Tibial nerve (tissue), 4 donors: ENCODE measurements at regions not wholly inside any gene's neighbourhood (a gene's known extent, or its start where the extent isn't known, plus 50 kb on each side); places are given as distances from the start of the nearest gene placed in this dataset.

ENCODE experiments used
- DNase-seq, 2 donors: peaks; one replicate each; pipeline ENCODE4 v3.0.0-alpha.2; 2019; ENCODE audit warnings: low spot score in 2 of 2
- H3K27ac ChIP-seq, 4 donors: fragments of 200-600 bp; sonication (generic) in 3 of 4; one replicate each; pipeline ENCODE4 v1.5.1; 2017 to 2019; ENCODE audit warnings: mild to moderate bottlenecking in 1 of 4
- H3K27me3 ChIP-seq, 2 donors: fragments of 200-600 bp; sonication (generic) in 1 of 2; one replicate each; pipeline versions ENCODE4 v1.5.1 to v1.6.0; 2017 to 2019
- H3K36me3 ChIP-seq, 3 donors: fragments of 200-600 bp; sonication (generic); one replicate each; pipeline ENCODE4 v1.5.1; 2018 to 2019
- H3K4me1 ChIP-seq, 4 donors: fragments of 200-600 bp; sonication (generic) in 3 of 4; one replicate each; pipeline ENCODE4 v1.5.1; 2017 to 2019
- H3K4me3 ChIP-seq, 4 donors: fragments of 200-600 bp; sonication (generic) in 3 of 4; one replicate each; pipeline ENCODE4 v1.5.1; 2017 to 2019; ENCODE audit warnings: mild to moderate bottlenecking in 1 of 4, moderate library complexity in 1 of 4
- H3K9me3 ChIP-seq, 4 donors: fragments of 200-600 bp; sonication (generic) in 3 of 4; one replicate each; pipeline ENCODE4 v1.5.1; 2017 to 2019
- CTCF ChIP-seq, 5 experiments: fragments of 200-600 bp in 3 of 5; fragments of 450-650 bp in 2 of 5; sonication (generic) in 3 of 5; IDR thresholded peaks; one replicate each; pipeline ENCODE4 v1.5.1; 2016 to 2019; ENCODE audit warnings: antibody characterized with exemption in 5 of 5, mild to moderate bottlenecking in 3 of 5, moderate library complexity in 2 of 5
- EP300 ChIP-seq, 2 donors: sonication (generic); formaldehyde crosslinking; IDR thresholded peaks; one replicate each; pipeline ENCODE4 v1.6.1; 2017; ENCODE audit warnings: antibody characterized with exemption in 2 of 2, mild to moderate bottlenecking in 1 of 2
- POLR2A ChIP-seq, 2 donors: fragments of 450-650 bp; IDR thresholded peaks; one replicate each; pipeline ENCODE4 v1.6.1; 2017; ENCODE audit warnings: antibody characterized with exemption in 2 of 2, mild to moderate bottlenecking in 2 of 2, moderate library complexity in 2 of 2
- WGBS, 2 donors: methylation state at CpG; one replicate each; pipeline ENCODE4 v1.1.5; 2018; 5-methylcytosine and 5-hydroxymethylcytosine counted together

GRCh38 chr9:2962471-2963172 lies 118.7 kb upstream of the PUM3 start:
- H3K4me3 ChIP-seq = no peak overlapping the region
- H3K9me3 ChIP-seq = no peaks in the 10 kb centered on the region
- H3K27me3 ChIP-seq = no peaks in the 10 kb centered on the region
- DNase-seq = no peak
- WGBS, 2 donors = 76 to 78% methylated on average over 6 of the region's 6 CpGs
- no peak for TF ChIP-seq EP300 (IDR thresholded peaks at IDR 0.05)
- TF ChIP-seq CTCF (IDR thresholded peaks at IDR 0.05) = no peak
- no peak for TF ChIP-seq POLR2A (IDR thresholded peaks at IDR 0.05)
- H3K27ac ChIP-seq = no peak overlapping the region
- peaks cover 0 to 9% (median 0%) of the 10 kb centered on the region in 4 donors for H3K4me1 ChIP-seq
- H3K36me3 ChIP-seq = no peaks in the 10 kb centered on the region

- Histone ChIP-seq H3K4me1 (no peaks in the 10 kb centered on the region), H3K36me3 (no peaks in the 10 kb centered on the region), H3K4me3 (no peak overlapping the region), H3K27ac (no peak overlapping the region), H3K9me3 (no peaks in the 10 kb centered on the region), H3K27me3 (no peaks in the 10 kb centered on the region)
- DNase-seq = no peak
- TF ChIP-seq POLR2A (IDR thresholded peaks at IDR 0.05) (no peak), CTCF (IDR thresholded peaks at IDR 0.05) (no peak), EP300 (IDR thresholded peaks at IDR 0.05) (no peak)
- WGBS, 2 donors = 85 to 94% methylated on average over 2 of the region's 2 CpGs
Measured at GRCh38 chr9:2958219-2958618, 114.3 kb upstream of the PUM3 start.

- TF ChIP-seq POLR2A (IDR thresholded peaks at IDR 0.05) = no peak
- TF ChIP-seq CTCF (IDR thresholded peaks at IDR 0.05) = no peak
- no peak for TF ChIP-seq EP300 (IDR thresholded peaks at IDR 0.05)
- WGBS, 2 donors = 51 to 57% methylated on average over 6 of the region's 6 CpGs
- Histone ChIP-seq H3K27me3 (no peaks in the 10 kb centered on the region), H3K27ac (no peak overlapping the region), H3K4me3 (no peak overlapping the region), H3K36me3 (no peaks in the 10 kb centered on the region), H3K9me3 (no peaks in the 10 kb centered on the region), H3K4me1 (no peaks in the 10 kb centered on the region)
- no peak for DNase-seq
Measured at GRCh38 chr9:2957656-2958200, 113.8 kb upstream of the PUM3 start.

- Histone ChIP-seq H3K27me3 (no peaks in the 10 kb centered on the region), H3K9me3 (no peaks in the 10 kb centered on the region), H3K36me3 (no peaks in the 10 kb centered on the region), H3K27ac (no peak overlapping the region), H3K4me3 (no peak overlapping the region), H3K4me1 (no peaks in the 10 kb centered on the region)
- no peak for DNase-seq
- WGBS, 2 donors = 37 to 44% methylated on average over 2 of the region's 2 CpGs
- TF ChIP-seq CTCF (IDR thresholded peaks at IDR 0.05) (no peak), EP300 (IDR thresholded peaks at IDR 0.05) (no peak), POLR2A (IDR thresholded peaks at IDR 0.05) (no peak)
Measured at GRCh38 chr9:2955575-2955974, 111.7 kb upstream of the PUM3 start.

- Histone ChIP-seq H3K27me3 (no peaks in the 10 kb centered on the region), H3K36me3 (no peaks in the 10 kb centered on the region), H3K27ac (no peak overlapping the region), H3K4me3 (no peak overlapping the region), H3K4me1 (no peaks in the 10 kb centered on the region), H3K9me3 (no peaks in the 10 kb centered on the region)
- TF ChIP-seq EP300 (IDR thresholded peaks at IDR 0.05) (no peak), POLR2A (IDR thresholded peaks at IDR 0.05) (no peak)
- DNase-seq = no peak
- WGBS, 2 donors = 88 to 95% methylated on average over 1 of the region's 1 CpG
Measured at GRCh38 chr9:2939368-2939767, 95.5 kb upstream of the PUM3 start.
